HG02759 (cell line): ENCODE measurements at regions not wholly inside any gene's neighbourhood (a gene's known extent, or its start where the extent isn't known, plus 50 kb on each side); places are given as distances from the start of the nearest gene placed in this dataset.
"Not testable (repeated sequence)": the region's sequence is repeated elsewhere in the genome, so short reads cannot be mapped to it uniquely, and the experiment has no call there.

Experiments
- ATAC-seq: cut with Tn5 transposase; IDR thresholded peaks from one replicate; pipeline ENCODE4 v1.9.1; 2021; ENCODE audit warnings: mild to moderate bottlenecking, moderate library complexity; ENCODE audit not compliant: unreplicated experiment

DNA sequence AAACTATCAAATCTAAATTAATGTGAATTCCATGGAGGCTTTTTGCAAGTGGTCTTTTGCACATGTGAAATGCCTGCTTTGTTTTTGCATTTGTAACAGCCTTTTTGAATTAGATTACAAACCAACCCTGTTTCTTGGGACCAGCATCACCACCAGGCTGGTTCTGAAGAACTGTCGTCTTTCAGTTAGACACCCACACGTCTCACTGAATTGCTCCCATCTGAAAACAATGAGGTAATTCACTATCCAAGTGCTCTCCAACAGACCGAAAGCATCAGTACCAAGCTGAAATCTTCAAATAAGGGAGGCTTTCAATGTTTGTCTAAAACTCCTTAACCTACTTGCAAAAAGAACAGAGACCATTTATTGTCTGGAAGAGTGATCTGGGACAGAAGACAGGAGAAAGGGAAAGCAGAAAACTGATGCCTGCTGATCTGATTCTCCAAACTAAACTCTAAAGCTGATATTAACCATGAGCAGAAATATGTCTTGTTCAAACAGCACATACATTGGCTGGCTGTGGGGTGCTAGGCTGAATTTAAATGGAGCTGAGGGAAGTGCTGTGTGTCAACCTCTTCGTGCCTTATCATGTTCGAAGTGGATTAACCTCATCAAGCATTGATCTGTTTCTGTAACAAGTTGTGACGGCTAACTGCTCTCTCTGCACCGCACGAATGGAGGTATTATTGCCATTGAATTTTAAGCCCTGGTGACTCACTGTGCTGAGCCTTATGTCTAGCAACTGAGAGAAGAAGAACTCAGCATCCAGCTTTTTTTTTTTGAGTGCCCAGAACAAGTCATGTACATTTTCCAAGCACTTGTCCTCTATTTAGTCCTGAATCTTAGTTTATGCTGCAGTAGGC lies 213.7 kb upstream of the P2RY1 start:
- no peak for ATAC-seq

- ATAC-seq, result no peak
These were observed 212.7 kb upstream of the P2RY1 start for GRCh38 chr3:152621967-152622810.

- no peak for ATAC-seq
These were observed 212.1 kb upstream of the P2RY1 start for GRCh38 chr3:152622811-152623167.

- no peak for ATAC-seq
These were observed 211.5 kb upstream of the P2RY1 start for GRCh38 chr3:152623286-152623911.

DNA sequence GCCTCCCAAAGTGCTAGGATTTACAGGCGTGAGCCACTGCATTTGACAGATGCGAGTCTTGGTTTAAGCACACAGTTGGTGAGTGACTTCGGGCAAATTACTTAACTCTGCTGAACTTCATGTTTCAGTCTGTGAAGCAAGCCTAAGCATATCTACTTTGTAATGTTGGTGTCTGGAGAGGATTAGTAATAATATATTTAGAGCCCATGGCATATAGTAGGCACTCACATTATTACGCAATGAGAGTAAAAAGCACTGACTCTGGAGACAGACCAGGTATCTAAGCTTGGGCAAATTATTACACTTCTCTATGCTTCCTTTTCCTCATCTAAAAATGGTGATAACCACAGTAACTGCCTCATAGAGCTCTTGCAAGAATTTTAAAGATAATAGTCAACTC lies 208.7 kb upstream of the P2RY1 start:
- ATAC-seq, result no peak

DNA sequence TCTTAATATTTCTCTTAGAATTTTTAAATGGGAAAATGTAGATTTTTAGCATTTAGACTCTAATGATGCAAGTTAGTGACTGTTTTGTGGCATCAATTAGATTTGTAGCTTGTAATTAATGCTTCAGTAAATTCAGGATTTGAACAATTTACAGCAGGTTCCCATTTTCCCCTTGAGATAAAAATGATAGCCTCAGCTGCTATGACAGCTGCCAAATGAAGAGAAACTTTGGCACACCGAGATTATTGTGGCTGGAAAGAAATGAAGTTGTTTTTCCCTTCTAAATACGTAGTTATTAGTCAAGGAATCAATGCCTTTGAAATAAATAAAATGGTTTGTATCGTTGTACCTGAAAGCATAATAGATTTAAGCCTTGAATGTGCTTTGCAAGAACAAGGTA lies 206.4 kb upstream of the P2RY1 start:
- ATAC-seq, result no peak

DNA sequence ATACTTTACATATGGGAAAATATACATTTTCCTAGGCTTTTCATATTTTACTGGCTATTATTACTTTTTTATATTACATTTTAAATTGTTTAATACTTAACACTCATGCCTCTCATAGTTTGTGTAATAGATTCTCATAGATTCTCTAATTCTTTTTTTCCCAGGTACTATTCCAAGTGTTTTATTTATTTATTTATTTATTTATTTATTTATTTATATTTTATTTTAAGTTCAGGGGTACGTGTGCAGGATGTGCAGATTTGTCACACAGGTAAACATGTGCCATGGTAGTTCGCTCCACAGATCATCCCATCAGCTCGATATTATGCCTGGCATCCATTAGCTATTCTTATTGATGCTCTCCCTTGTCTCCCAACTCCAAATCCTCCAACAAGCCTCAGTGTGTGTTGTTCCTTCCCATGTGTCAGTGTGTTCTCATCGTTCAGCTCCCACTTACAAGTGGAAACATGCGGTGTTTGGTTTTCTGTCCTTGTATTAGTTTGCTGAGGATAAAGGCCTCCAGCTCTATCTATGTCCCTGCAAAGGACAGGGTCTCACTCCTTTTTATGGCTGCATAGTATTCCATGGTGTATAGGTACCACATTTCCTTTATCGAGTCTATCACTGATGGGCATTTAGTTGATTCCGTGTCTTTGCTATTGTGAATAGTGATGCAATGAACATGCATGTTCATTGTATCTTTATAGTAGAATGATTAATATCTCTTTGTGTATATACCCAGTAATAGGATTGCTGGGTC lies 205.4 kb upstream of the P2RY1 start:
- ATAC-seq, result no peak

GRCh38 chr3:152635389-152635788 lies 199.5 kb upstream of the P2RY1 start:
- ATAC-seq, result no peak

- no peak for ATAC-seq
These were observed 198.3 kb upstream of the P2RY1 start for GRCh38 chr3:152636651-152637050.

- no peak for ATAC-seq
These were observed 196.7 kb upstream of the P2RY1 start for GRCh38 chr3:152638214-152638613.

GRCh38 chr3:152638707-152639450 lies 196.1 kb upstream of the P2RY1 start:
- no peak for ATAC-seq

DNA sequence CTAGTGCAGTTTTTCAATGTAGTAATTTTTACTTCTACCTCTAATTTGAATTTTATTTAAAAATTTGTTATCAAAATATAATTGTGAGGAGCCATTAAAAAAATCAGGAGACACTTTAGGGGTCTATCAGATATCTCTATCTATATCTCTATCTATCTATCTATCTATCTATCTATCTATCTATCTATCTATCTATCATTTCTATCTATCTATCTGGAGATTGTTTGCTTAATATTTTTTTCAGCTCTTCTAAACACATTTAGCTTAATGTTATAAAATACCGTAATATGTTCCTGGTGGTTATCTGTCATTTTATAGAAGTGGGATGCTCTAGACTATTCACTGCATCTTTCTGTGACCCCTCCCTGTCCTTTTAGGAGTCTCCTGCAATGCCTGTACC lies 193.7 kb upstream of the P2RY1 start:
- ATAC-seq, result no peak

- ATAC-seq, result no peak
These were observed 192.3 kb upstream of the P2RY1 start for GRCh38 chr3:152642658-152643057.

DNA sequence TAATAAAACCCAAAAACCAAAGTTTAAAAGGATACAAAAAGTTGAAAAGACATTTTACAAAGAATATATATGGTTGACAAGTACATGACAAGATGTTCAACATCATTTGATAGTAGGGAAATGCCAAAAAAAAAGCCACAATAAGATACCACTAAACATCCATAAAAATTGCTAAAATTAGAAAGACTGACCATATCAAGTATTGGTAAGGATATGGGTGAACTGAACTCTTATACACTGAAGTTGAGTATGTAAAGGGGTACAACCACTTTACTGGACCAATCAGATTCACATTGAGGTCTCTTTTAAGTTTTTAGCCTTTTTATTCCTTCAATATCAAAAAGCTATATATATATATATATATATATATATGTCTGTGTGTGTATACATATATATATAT lies 190.5 kb upstream of the P2RY1 start:
- no peak for ATAC-seq

GRCh38 chr3:152646004-152646403 lies 188.9 kb upstream of the P2RY1 start:
- no peak for ATAC-seq

- no peak for ATAC-seq
These were observed 184.8 kb upstream of the P2RY1 start for GRCh38 chr3:152650177-152650576.

DNA sequence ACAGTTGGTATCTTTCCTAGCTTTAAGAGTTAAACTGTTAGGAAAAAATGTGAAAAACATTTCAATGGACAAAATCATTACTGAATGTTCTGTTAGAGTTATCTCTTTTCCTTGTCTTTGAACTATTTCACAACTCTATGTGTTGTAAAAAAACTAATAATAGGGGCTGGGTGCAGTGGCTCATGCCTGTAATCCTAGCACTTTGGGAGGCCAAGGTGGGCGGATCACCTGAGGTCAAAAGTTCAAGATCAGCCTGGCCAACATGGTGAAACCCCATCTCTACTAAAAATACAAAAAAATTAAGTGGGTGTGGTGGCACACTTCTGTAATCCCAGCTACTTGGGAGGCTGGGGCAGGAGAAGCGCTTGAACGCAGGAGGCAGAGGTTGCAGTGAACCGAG lies 184.0 kb upstream of the P2RY1 start:
- ATAC-seq, result not testable (repeated sequence)

GRCh38 chr3:152656214-152656971 lies 178.5 kb upstream of the P2RY1 start:
- ATAC-seq, result no peak

GRCh38 chr3:152656972-152657355 lies 178.0 kb upstream of the P2RY1 start:
- ATAC-seq, result no peak
